NB4 (cell line): ENCODE measurements at regions not wholly inside any gene's neighbourhood (a gene's known extent, or its start where the extent isn't known, plus 50 kb on each side); places are given as distances from the start of the nearest gene placed in this dataset.

Experiments
- DNase-seq: peaks from one replicate; pipeline ENCODE4 v3.0.0; 2010; ENCODE audit warnings: low read depth
- H3K4me3 ChIP-seq: one replicate; pipeline ENCODE4 v1.5.1; 2011; ENCODE audit warnings: mild to moderate bottlenecking, low read depth, low read length, moderate library complexity
- CTCF ChIP-seq: IDR thresholded peaks from one replicate; pipeline ENCODE4 v1.5.1; 2012; ENCODE audit warnings: low read depth, low read length
- MAX ChIP-seq: IDR thresholded peaks from 2 replicates; pipeline ENCODE4 v1.6.1; 2011; ENCODE audit warnings: low read depth, low read length
- MYC ChIP-seq: IDR thresholded peaks from 2 replicates; pipeline ENCODE4 v1.6.1; 2011; ENCODE audit warnings: low read depth, low read length
- POLR2A ChIP-seq: IDR thresholded peaks from 2 replicates; pipeline ENCODE4 v1.6.1; 2011; ENCODE audit warnings: mild to moderate bottlenecking; ENCODE audit not compliant: insufficient read length; ENCODE audit errors: extremely low read depth

- DNase-seq = no peak
- TF ChIP-seq CTCF (no peak), POLR2A (no peak), MYC (no peak), MAX (no peak)
These were observed 508.1 kb downstream of the EIPR1 start for GRCh38 chr2:2869553-2869952.

GRCh38 chr2:2868085-2868484 is 509.5 kb downstream of the EIPR1 start:
- TF ChIP-seq CTCF (no peak), POLR2A (no peak), MYC (no peak), MAX (no peak)
- DNase-seq = no peak

More at GRCh38 chr2:2869553-2869952, 508.1 kb downstream of the EIPR1 start:
- no peak overlapping the region for H3K4me3 ChIP-seq

GRCh38 chr2:2867397-2867979 is 510.1 kb downstream of the EIPR1 start:
- TF ChIP-seq MAX = no peak
- TF ChIP-seq CTCF = no peak
- TF ChIP-seq POLR2A = no peak
- no peak for TF ChIP-seq MYC
- no peak overlapping the region for H3K4me3 ChIP-seq
- DNase-seq = no peak

More at GRCh38 chr2:2868085-2868484, 509.5 kb downstream of the EIPR1 start:
- no peak overlapping the region for H3K4me3 ChIP-seq

- no peak for DNase-seq
- TF ChIP-seq MAX = no peak
- TF ChIP-seq CTCF = no peak
- no peak for TF ChIP-seq MYC
- no peak for TF ChIP-seq POLR2A
- no peak overlapping the region for H3K4me3 ChIP-seq
These were observed 511.2 kb downstream of the EIPR1 start for GRCh38 chr2:2866459-2866858.

GRCh38 chr2:2862386-2862785 is 515.2 kb downstream of the EIPR1 start:
- TF ChIP-seq POLR2A = no peak
- TF ChIP-seq CTCF = no peak
- TF ChIP-seq MAX = no peak
- TF ChIP-seq MYC = no peak
- no peak for DNase-seq
- H3K4me3 ChIP-seq = no peak overlapping the region
